ENCODE measurements at regions not wholly inside any gene's neighbourhood (a gene's known extent, or its start where the extent isn't known, plus 50 kb on each side); places are given as distances from the start of the nearest gene placed in this dataset.

GRCh38 chr6:91834813-91835212 is 1247.9 kb upstream of the MAP3K7 start (continued):
- TF ChIP-seq, protein P1, sequence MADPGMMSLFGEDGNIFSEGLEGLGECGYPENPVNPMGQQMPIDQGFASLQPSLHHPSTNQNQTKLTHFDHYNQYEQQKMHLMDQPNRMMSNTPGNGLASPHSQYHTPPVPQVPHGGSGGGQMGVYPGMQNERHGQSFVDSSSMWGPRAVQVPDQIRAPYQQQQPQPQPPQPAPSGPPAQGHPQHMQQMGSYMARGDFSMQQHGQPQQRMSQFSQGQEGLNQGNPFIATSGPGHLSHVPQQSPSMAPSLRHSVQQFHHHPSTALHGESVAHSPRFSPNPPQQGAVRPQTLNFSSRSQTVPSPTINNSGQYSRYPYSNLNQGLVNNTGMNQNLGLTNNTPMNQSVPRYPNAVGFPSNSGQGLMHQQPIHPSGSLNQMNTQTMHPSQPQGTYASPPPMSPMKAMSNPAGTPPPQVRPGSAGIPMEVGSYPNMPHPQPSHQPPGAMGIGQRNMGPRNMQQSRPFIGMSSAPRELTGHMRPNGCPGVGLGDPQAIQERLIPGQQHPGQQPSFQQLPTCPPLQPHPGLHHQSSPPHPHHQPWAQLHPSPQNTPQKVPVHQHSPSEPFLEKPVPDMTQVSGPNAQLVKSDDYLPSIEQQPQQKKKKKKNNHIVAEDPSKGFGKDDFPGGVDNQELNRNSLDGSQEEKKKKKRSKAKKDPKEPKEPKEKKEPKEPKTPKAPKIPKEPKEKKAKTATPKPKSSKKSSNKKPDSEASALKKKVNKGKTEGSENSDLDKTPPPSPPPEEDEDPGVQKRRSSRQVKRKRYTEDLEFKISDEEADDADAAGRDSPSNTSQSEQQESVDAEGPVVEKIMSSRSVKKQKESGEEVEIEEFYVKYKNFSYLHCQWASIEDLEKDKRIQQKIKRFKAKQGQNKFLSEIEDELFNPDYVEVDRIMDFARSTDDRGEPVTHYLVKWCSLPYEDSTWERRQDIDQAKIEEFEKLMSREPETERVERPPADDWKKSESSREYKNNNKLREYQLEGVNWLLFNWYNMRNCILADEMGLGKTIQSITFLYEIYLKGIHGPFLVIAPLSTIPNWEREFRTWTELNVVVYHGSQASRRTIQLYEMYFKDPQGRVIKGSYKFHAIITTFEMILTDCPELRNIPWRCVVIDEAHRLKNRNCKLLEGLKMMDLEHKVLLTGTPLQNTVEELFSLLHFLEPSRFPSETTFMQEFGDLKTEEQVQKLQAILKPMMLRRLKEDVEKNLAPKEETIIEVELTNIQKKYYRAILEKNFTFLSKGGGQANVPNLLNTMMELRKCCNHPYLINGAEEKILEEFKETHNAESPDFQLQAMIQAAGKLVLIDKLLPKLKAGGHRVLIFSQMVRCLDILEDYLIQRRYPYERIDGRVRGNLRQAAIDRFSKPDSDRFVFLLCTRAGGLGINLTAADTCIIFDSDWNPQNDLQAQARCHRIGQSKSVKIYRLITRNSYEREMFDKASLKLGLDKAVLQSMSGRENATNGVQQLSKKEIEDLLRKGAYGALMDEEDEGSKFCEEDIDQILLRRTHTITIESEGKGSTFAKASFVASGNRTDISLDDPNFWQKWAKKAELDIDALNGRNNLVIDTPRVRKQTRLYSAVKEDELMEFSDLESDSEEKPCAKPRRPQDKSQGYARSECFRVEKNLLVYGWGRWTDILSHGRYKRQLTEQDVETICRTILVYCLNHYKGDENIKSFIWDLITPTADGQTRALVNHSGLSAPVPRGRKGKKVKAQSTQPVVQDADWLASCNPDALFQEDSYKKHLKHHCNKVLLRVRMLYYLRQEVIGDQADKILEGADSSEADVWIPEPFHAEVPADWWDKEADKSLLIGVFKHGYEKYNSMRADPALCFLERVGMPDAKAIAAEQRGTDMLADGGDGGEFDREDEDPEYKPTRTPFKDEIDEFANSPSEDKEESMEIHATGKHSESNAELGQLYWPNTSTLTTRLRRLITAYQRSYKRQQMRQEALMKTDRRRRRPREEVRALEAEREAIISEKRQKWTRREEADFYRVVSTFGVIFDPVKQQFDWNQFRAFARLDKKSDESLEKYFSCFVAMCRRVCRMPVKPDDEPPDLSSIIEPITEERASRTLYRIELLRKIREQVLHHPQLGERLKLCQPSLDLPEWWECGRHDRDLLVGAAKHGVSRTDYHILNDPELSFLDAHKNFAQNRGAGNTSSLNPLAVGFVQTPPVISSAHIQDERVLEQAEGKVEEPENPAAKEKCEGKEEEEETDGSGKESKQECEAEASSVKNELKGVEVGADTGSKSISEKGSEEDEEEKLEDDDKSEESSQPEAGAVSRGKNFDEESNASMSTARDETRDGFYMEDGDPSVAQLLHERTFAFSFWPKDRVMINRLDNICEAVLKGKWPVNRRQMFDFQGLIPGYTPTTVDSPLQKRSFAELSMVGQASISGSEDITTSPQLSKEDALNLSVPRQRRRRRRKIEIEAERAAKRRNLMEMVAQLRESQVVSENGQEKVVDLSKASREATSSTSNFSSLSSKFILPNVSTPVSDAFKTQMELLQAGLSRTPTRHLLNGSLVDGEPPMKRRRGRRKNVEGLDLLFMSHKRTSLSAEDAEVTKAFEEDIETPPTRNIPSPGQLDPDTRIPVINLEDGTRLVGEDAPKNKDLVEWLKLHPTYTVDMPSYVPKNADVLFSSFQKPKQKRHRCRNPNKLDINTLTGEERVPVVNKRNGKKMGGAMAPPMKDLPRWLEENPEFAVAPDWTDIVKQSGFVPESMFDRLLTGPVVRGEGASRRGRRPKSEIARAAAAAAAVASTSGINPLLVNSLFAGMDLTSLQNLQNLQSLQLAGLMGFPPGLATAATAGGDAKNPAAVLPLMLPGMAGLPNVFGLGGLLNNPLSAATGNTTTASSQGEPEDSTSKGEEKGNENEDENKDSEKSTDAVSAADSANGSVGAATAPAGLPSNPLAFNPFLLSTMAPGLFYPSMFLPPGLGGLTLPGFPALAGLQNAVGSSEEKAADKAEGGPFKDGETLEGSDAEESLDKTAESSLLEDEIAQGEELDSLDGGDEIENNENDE (IDR thresholded peaks at IDR 0.05; ENCODE audit: insufficient replicate concordance, low read length): no peak
- no peak for TF ChIP-seq FOSL1 (IDR thresholded peaks at IDR 0.05; ENCODE audit: insufficient read depth, low read depth, low read length)
- TF ChIP-seq MAFK (IDR thresholded peaks at IDR 0.05; ENCODE audit: low read depth, low read length): no peak
- TF ChIP-seq CBX8 (IDR thresholded peaks at IDR 0.05; ENCODE audit: borderline replicate concordance, low read depth, low read length): no peak
- no peak for TF ChIP-seq SIX5 (IDR thresholded peaks at IDR 0.05; ENCODE audit: low read depth, low read length)
- TF ChIP-seq RAD21 (IDR thresholded peaks at IDR 0.05 in 1 of 2, conservative IDR thresholded peaks at IDR 0.05 in 1 of 2; ENCODE audit: low read depth in 2 of 2, low read length in 2 of 2): no peak
- no peak for TF ChIP-seq PHF8 (conservative IDR thresholded peaks at IDR 0.05; ENCODE audit: low read depth, low read length)
- TF ChIP-seq, protein P2, sequence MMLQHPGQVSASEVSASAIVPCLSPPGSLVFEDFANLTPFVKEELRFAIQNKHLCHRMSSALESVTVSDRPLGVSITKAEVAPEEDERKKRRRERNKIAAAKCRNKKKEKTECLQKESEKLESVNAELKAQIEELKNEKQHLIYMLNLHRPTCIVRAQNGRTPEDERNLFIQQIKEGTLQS (IDR thresholded peaks at IDR 0.05; ENCODE audit: insufficient read depth, low read depth, low read length): no peak
- TF ChIP-seq RBBP5 (IDR thresholded peaks at IDR 0.05; ENCODE audit: borderline replicate concordance, low read depth, low read length): no peak

Measured in H1 (cell line).